GM18868 (cell line): ENCODE measurements at regions not wholly inside any gene's neighbourhood (a gene's known extent, or its start where the extent isn't known, plus 50 kb on each side); places are given as distances from the start of the nearest gene placed in this dataset.
A peak's percentile ranks its signal among the peaks of the same experiment; 100 is the strongest.

ENCODE experiments used
- ATAC-seq: cut with Tn5 transposase; IDR thresholded peaks from one replicate; pipeline ENCODE4 v1.9.1; 2021; ENCODE audit warnings: mild to moderate bottlenecking, moderate library complexity; ENCODE audit not compliant: unreplicated experiment

DNA sequence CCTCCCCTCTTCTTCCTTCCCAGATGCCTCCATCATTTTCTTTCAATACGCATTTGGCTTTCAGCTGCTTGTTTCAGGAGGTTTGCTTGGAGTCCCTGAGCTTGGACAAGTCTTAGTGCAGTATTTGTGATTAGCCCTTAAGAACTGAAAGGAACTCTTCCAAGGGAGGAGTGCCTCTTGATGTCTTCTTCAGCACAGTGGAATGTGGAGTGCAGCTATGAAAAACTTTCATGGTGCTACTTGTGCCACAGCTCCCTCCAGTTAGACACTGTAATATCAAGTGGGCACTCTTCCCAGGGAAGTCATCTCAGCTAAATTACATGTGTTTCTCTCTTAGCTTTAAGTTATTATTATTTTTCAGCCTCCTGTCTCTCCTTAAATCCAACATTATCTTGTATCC, 173.1 kb downstream of the NECTIN3 start:
- no peak for ATAC-seq

DNA sequence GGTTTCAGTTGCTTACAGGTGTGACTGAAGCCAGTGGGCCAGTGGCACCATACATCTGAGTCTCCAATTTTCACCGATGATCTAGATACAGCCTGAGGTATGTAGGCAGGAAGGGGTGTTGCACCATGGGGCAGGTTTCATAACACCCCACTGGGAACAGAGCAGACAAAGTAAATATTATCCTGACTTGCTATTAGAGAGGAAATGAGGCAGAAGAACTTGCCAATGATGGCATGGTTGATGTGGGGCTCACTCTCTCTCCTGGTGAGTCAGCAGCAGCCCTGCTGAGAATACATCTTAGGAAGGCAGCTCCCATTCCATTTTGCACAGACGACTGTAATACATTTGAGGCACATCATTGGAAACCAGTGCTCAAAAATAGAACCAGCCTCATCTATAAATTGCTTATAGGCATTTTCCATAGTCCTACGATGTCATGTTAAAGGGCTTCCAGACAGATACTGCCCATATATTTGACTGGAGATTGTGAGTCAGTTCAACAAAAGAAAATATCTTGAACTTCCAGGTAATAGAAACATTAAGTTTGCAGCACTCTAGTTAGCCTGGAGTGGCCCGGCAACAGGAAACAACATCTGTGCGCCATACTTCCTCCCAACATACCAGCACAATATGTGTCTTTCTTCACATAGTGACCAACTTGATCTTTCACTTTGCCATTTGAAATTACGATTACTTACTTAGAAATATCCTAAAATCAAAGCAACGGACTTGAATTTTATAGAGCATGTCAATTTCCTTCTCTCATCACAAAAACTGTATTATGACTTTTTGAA, 175.5 kb downstream of the NECTIN3 start:
- no peak for ATAC-seq

DNA sequence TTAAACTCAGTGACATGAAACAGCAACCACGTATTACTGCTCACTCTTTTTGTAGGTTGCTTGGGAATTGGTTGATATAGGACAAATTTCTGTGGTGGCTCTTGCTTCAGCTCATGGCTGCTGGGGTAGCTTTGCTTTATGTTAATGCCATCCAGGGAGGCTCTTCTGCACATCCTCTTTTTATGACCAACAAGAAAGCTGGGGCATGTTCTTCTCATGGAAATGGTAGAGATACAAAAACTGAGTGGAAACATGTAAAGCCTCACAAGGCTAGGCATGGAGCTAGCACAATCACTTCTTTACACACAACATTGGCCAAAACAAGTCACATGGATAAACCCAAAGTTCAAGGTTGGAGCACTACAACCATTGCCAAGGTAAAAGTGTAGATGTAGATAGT, 176.8 kb downstream of the NECTIN3 start:
- no peak for ATAC-seq

DNA sequence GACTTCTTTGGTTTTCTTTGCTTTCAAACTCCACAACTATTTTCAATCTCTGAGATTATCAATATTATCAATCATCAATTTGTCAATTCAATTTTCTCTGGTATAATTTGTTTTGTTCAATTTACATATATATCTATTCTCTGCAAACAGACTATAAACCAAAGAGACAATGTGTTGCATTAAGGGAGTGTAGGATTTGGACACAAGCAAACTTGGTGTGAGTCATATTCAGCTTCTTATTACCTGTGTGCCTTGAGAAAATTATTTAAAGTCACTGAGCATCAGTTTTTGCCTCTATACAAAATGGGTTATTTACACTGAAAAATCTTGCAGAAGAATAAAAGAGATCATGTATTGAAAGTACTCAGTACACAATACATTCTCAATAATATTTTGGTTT, 177.8 kb downstream of the NECTIN3 start:
- ATAC-seq: no peak

DNA sequence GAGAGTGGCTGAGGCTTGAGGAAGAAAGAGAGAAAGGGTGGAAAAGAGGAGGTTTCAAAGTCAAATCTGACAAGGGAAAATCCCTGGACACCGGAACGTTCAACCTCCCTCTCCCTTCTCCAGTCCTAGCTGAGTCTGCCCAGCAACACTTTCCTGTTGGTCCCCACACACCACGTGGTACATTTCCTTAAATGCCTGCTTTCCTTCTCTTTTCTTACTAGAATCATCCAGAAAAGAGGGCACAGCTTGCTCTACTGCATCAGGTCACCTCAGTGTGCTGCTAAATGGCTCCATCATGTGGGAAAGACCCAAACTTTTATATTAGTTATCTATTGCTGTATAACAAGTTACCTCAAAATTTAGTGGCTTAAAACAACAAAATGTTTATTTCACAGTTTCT, 181.2 kb downstream of the NECTIN3 start:
- ATAC-seq: peak; percentile 67

DNA sequence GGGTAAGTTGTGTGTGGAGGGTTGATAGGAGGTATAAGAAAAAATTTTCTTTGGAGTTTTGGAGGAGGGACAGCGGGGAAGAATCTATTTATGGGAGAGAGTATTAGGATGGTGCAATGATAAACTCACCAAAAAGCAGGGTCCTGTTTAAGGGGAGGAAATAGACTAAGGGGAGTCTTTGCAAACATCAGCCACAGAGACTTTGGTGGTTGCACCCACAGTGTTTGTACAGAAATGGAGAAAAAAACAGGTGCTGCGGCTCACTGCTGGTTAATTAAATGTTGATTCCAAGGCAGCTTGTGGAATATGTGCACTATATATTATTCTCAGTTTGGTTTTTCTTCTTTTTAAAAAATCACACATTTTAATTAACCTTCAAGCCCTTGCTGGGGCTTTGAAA, 182.1 kb downstream of the NECTIN3 start:
- no peak for ATAC-seq

DNA sequence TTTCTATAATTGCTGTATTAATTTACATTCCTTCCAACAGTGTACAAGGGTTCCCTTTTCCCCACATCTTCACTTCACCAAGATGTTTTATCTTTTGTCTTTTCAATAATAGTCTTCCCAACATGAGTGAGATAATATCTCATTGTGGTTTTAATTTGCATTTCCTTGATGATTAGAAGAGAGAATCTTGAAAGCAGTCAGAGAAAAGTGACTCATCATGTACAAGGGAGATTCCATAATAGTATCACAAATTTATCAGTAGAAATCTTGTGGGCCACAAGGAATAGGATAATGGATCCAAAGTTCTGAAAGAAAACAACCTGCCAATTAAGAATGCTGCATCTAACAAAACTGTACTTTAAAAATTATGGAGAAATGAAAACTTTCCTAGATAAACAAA, 189.3 kb downstream of the NECTIN3 start:
- peak; percentile 80 for ATAC-seq

DNA sequence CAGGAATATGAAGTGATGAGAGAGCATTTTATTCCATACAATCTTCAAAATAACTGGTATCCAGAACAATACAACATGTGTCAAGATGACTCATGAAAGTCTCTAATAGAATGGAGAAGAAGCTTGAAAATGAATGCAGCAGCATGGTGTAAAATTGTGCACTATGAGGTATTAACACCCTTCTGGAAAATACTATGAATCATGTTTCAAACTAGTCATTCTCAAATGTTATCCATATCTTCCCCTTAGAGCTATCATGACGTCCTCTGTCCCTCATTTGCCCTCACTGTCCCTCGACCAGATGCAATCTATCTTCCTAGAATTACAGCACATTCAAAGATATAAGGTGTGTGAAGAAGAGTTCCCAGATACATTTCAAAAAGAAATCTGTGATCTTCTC, 198.2 kb downstream of the NECTIN3 start:
- ATAC-seq: no peak

DNA sequence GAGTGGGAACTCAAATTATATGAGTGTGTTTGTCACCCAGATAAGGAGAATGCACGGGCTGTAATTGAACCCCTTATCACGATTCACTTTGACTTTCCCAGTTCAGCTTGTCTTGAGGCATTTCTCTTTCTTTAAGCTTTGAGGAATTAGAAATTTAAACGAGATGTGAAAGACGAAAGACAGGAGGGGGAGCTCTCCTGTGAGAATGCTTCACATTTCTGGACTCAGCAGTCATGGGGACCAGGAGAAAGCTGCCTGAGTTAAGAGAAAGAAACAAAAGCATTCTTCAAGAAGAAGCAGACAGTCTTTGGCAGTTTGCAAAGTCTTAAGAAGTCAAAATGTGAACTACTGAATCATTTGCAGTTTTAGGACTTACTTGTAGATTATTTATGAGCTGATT, 205.6 kb downstream of the NECTIN3 start:
- no peak for ATAC-seq

DNA sequence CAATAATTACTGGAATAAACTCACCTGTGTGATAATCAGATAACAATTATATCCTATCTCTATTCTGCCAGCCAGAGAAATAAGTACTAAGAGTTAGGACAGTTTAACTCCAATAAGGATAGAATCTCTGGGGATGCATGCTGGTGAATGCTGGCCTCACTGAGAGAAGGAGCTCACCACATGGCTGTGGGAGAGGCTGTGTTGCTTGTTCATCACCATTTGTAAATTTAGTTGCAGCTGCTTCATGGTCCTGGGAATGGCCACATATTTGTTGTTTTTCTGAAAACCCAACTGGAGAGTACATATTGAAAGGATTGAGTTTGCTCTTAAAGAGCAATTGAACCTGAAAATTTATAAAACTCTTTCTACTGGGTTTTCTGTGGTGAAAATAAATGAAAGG, 207.3 kb downstream of the NECTIN3 start:
- ATAC-seq: no peak

DNA sequence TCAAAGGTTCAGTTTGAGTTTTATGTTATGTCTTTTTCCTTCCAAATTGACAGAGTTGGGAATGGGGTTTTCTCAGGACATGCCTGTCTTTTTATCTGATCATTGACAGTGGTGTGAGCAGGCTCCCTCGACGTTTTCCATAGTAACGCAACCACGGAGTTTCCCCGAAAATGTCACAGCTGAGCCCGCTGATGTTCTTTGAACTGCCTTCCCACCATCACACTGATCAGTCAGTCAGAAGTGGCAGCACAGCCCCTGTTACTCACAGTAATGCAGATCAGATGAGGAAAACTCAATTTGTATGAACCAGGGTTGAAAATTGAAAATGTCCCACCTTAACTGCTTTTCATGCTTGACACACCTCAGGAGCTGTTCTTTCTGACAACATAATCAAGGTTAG, 210.4 kb downstream of the NECTIN3 start:
- ATAC-seq: no peak

DNA sequence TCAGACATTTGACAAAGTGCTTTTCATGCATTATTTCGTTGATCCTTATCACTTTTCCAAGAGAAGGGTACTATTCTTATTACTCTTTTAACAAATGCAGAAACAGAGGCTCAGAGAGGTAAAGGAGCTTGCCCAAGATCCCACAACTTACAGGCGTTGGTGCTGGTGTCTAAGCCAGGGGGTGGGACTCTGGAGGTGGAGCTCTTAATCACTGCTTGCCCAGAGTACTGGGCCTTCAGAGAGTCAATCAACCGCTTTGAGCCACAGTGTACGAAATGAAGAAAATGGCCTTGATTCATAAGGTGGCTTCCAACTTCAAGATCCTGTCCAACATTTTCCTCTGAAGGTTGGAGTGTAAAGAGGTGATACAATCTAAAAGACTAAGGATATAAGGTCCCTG, 211.5 kb downstream of the NECTIN3 start:
- ATAC-seq: no peak

DNA sequence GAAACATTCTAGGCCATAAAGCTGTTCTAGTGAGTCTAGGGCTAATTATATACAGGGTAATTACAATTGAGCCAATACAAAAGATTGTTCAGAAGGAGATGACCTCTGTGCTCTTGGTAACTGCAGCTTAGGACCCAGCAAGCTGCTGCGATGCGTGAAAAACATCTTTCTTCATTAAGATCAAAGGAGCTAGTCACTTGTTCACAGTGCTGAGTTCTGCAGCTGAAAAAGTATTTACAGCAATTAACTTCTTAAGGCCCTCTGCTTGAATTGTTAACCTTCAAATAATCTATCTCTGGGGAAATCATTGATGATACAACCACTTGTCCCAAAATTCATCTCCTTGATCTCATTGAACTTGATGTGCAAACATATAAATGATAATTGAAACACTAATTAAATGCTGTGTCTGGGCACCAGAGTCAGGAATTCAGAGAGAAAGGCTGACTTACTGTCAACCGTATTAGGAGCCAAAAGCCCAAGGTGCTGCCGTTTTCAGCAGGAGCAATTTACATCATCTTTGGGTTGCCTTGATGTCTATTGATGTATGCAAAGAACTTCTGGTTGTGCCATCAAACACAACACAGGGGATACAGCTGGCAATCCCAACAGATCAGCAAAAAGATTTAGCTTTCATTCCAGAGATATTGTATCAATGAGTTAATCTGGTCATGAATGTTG, 213.0 kb downstream of the NECTIN3 start:
- ATAC-seq: no peak

DNA sequence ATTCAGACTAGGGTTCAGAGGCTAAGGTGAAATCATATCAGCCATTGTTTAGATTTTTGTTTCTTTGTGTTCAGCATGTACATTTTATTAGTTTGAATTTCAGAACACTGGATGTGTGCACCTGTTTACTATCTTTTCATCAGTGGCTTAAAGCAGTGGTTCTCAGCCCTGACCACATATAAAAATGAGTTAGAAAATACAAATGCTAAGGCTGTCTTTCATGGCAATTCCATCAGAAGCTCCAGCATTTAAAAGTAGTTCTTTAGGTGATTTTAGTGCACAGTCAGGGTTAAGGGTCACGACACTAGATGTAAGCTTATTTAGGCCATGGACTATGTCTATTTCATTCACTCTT, 213.5 kb downstream of the NECTIN3 start:
- ATAC-seq: no peak

DNA sequence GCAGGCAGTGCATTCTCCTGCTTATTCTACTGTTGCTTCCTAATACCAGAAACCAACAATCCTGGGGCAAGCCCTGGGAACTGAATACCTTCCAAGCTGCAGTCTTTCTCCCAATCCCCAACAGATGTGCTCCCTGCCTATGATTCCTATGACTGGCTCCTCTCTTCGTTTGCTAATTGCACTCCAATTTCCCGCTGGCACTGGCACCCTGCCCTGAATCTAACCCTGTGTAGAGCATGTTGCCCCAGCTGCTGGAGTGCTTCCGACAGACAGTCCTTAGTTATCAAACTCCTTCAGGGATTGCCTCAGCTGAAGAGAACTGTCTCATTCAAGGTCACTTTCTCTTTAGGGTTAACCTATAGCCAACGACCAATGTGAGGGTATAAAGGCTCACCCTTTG, 214.1 kb downstream of the NECTIN3 start:
- ATAC-seq: no peak

DNA sequence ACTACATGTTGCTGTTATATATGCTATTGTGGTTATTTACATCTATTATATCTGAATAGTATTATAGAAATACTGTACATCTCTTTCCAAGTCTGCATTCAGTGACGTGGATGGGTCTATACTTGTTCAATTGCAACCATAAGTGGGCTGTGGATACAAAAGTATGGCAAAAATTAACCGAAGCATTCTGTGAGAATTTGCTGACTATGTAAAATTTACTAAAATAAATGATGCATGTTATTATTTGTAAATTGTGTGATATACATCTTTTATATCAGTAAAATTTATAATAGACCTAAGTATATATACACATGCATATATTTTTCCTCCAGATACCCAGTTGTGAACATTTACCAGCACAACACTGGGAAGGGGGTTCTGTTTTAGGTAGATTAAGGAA, 215.1 kb downstream of the NECTIN3 start:
- ATAC-seq: no peak

DNA sequence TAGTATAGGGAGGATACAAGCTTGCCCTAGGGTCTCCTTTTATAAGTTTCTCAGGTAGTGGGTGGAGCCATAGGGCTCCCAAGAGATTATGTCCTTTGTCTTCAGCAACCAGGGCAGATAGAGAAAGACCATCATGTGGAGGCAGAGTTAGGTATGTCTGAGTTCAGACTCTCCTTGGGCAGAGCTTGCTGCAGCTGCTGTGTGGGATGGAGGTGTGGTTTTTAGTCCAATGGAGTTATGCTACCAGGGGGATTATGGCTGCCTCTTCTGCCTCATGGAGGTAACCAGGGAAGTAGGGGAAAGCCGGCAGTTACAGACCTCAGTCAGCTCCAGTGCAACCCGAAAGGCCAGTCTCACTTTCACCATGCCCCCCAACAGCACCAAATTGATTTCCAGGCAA, 220.5 kb downstream of the NECTIN3 start:
- no peak for ATAC-seq

DNA sequence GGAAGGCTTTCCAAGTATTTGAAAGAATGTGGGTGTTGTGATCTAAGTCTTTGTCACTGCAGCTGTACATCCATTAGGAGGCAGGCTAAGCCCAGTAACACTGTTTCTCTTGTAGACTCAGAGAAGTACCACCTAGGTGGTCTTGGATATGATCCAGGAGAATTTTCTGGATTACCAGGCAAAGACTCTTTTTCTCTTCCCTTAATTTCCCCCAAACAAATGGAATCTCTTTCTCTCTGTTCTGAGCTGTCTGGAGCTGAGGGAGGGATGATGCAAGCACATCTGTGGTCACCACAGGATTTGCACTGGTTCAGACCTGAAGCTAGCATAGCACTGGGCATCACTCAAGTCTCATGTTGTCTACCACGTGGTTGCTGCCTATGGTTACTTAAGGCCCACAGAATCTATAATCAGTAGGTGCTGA, 227.6 kb downstream of the NECTIN3 start:
- no peak for ATAC-seq

DNA sequence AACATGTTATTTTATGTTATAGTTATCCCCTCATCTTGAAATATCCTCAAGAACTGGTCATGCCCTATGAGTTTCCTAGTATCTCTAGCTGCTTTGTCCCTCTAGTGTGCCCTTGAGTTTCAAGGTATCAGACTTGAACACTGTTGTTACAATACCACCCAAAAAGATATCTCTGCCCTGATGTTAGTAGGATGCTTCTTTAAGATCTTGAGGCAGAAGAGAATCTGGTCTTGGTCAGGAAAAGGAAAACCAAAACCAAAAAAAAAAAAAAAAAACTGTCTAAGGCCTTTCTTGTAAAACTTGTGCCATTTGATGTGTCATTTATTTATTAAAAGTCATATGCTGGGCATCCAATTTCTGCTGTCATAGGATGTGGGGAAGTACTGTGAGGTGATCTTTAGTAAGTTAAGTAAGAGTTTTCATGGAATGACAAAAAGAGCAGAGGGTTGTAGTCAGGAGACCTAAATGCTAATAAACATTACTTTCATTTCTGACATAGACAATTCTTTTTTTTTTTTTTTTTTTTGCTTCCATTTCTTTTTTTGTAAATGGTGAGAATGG, 229.7 kb downstream of the NECTIN3 start:
- no peak for ATAC-seq

DNA sequence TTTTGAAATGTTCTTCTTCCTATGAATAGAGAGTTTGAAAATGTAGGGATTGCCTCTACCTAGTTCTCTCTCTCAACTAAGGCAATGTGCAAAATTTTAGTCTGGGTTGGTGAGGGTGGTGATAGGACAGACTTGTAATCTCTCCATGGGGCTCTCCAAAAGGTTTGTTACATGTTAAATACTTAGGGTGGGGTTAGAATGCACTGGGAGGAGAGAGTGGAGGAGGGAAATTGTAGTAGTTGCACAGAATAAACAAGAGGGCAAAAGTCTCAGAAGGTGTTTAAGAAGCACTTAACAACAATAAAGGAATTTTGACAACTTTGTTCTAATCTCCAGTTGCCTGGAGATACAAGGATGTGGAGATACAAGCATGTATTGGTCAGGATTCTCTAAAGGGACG, 230.4 kb downstream of the NECTIN3 start:
- no peak for ATAC-seq

DNA sequence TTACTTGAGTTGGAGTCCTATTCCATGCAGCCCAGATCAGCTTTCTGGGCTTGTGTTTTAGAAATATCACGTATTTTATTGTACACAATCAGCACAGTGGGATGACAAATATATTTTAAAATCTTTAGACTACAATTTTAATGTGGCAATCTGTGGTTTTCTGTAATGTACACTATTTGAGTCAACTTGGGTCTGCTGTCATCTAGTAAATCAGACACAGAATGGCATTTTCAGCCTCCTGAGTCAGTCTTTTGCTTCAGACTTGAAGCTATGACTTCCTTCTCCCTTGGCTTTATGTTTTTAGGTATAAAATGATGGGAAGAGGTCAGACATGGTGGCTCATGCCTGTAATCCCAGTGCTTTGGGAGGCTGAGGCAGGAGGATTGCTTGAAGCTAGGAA, 232.1 kb downstream of the NECTIN3 start:
- no peak for ATAC-seq

DNA sequence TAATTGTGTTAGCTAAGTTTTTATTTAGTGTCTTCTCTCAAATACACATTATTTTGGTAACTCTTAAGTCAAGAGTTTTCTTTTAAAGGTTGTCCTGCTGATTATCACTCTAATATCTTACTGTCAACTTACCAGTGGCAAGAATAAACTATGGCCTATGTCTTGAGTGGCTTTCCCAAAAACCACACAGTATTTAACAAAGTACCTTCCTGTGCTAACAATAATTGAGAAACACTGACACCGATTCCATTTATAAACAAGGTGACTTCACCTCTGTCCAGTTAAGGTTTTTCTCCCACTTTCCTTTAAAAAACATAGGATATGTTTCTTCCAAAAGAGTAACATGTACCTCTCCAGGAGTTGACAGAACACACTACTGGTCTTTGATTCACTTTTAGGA, 234.3 kb upstream of the CD96 start:
- no peak for ATAC-seq
